ENCODE measurements at regions not wholly inside any gene's neighbourhood (a gene's known extent, or its start where the extent isn't known, plus 50 kb on each side); places are given as distances from the start of the nearest gene placed in this dataset.

DNA sequence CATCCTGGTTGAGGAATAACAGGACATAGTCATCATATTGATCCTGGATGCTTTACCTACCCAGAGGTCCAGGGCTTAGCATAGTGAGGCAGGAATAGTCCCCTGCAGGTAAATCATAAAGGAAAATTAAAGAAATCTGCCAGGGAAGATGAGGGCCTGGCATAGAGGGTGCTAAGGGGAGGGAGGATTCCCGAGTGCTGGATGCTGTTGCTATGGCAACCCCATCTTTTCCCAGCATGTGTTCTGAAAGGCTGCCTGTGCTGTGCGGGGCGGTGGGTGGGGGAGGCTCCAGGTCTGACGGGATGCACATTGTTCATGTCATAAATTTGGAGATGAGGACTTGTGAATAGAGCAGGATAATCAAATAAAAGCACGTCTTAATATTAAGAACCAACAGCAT, 212.6 kb upstream of the PCSK2 start (continued):
- TF ChIP-seq, protein P1, sequence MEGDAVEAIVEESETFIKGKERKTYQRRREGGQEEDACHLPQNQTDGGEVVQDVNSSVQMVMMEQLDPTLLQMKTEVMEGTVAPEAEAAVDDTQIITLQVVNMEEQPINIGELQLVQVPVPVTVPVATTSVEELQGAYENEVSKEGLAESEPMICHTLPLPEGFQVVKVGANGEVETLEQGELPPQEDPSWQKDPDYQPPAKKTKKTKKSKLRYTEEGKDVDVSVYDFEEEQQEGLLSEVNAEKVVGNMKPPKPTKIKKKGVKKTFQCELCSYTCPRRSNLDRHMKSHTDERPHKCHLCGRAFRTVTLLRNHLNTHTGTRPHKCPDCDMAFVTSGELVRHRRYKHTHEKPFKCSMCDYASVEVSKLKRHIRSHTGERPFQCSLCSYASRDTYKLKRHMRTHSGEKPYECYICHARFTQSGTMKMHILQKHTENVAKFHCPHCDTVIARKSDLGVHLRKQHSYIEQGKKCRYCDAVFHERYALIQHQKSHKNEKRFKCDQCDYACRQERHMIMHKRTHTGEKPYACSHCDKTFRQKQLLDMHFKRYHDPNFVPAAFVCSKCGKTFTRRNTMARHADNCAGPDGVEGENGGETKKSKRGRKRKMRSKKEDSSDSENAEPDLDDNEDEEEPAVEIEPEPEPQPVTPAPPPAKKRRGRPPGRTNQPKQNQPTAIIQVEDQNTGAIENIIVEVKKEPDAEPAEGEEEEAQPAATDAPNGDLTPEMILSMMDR (tag by site-specific recombination; IDR thresholded peaks at IDR 0.05): no peak

DNA sequence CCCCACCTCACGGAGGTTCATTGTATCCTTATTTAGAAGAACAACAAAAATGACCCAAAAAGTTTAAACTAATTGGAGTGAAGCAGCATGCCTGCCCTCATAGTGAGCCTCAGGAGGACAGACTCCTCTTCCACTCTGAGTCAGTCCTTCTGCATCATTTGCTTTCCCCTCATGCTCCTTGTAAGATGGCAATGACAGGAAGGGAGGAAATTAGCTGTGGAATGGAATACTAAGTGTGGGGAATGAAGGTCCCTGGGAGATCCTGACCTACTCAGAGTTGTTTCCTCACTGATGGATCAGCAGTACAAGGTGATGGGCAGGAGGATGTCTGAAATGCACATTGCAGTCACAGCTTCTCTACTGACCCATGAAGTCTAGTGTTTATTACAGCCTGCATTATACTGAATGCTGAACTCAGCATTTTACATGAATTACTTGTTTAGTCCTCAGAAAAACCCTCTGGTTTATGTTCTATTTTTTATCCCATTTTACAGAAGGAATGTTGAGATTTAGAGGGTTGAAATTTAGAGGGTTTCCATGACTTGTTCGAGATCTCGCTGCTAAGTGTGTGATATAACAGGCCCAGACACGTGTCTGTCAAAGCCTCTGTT, 212.0 kb upstream of the PCSK2 start:
- H3K4me3 ChIP-seq (ENCODE audit: low read depth, low read length): no peak overlapping the region
- no peaks in the 10 kb centered on the region for H3K4me1 ChIP-seq (ENCODE audit: control insufficient read depth, insufficient read depth, low read length)
- CTCF ChIA-PET: no interaction called here
- no peak for TF ChIP-seq ZNF354C (tag by site-specific recombination; IDR thresholded peaks at IDR 0.05; ENCODE audit: borderline replicate concordance, low read depth)
- TF ChIP-seq BCL11B (tag by site-specific recombination; IDR thresholded peaks at IDR 0.05; ENCODE audit: low read depth): no peak
- no peak for TF ChIP-seq ZNF548 (tag by site-specific recombination; IDR thresholded peaks at IDR 0.05)
- no peak for TF ChIP-seq AEBP2 (tag by site-specific recombination; IDR thresholded peaks at IDR 0.05; ENCODE audit: borderline replicate concordance)
- TF ChIP-seq KLF9 (tag by site-specific recombination; IDR thresholded peaks at IDR 0.05; ENCODE audit: low read depth): no peak
- TF ChIP-seq KLF10 (tag by site-specific recombination; IDR thresholded peaks at IDR 0.05): no peak
- POLR2A ChIA-PET: no interaction called here
- H3K36me3 ChIP-seq (ENCODE audit: control insufficient read depth in 2 of 2, insufficient read depth in 1 of 2, low read length in 2 of 2): no peaks in the 10 kb centered on the region
- no peaks in the 10 kb centered on the region for H3K9me3 ChIP-seq (ENCODE audit: control insufficient read depth, insufficient read depth, low read depth, low read length)
- no peak overlapping the region for H3K27ac ChIP-seq (ENCODE audit: extremely low read depth, low read depth, low read length)

DNA sequence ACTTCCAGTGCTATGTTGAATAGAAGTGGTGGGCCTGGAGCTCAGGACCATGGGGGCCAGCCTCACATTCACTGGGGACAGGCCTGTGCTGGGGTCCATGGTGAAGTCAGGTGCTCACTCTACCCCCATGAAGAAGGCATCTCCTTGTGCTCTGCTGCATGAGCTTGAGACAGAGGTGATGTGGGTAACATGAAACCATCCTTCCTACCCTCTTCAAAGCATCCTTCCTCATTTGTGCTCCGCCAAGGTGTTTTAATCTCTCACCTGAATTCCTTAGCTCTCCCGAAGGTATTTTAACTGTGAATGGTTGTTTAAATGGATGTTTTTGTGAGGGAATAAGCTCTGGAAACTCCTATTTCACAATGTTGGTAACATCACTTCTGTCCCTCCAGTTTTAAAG, 209.6 kb upstream of the PCSK2 start:
- ChIA-PET POLR2A (no interaction called here), CTCF (interaction anchor here (0.6 to 1.2 kb wide), 3 partner anchors 18 to 213 kb away, joined by 3 to 5 read pairs (median 4); no protein-coding TSS in a partner anchor)
- Histone ChIP-seq H3K4me1 (ENCODE audit: control insufficient read depth, insufficient read depth, low read length) (no peaks in the 10 kb centered on the region), H3K4me3 (ENCODE audit: low read depth, low read length) (no peak overlapping the region), H3K9me3 (ENCODE audit: control insufficient read depth, insufficient read depth, low read depth, low read length) (no peaks in the 10 kb centered on the region), H3K36me3 (ENCODE audit: control insufficient read depth in 2 of 2, insufficient read depth in 1 of 2, low read length in 2 of 2) (no peaks in the 10 kb centered on the region), H3K27ac (ENCODE audit: extremely low read depth, low read depth, low read length) (no peak overlapping the region)
- TF ChIP-seq ZNF600 (tag by site-specific recombination; IDR thresholded peaks at IDR 0.05) (no peak), KLF9 (tag by site-specific recombination; IDR thresholded peaks at IDR 0.05; ENCODE audit: low read depth) (no peak), ZNF791 (tag by site-specific recombination; IDR thresholded peaks at IDR 0.05) (no peak), ZNF416 (tag by site-specific recombination; IDR thresholded peaks at IDR 0.05) (no peak), ZNF624 (tag by site-specific recombination; IDR thresholded peaks at IDR 0.05) (no peak), BCL6B (tag by site-specific recombination; IDR thresholded peaks at IDR 0.05) (no peak), YY2 (tag by site-specific recombination; IDR thresholded peaks at IDR 0.05) (no peak), ZSCAN23 (tag by site-specific recombination; IDR thresholded peaks at IDR 0.05) (no peak), ZNF768 (tag by site-specific recombination; IDR thresholded peaks at IDR 0.05) (no peak), ZNF776 (tag by site-specific recombination; IDR thresholded peaks at IDR 0.05; ENCODE audit: borderline replicate concordance) (no peak), ZNF677 (tag by site-specific recombination; IDR thresholded peaks at IDR 0.05) (no peak), BCL11A (tag by site-specific recombination; IDR thresholded peaks at IDR 0.05; ENCODE audit: low read depth) (no peak)
- TF ChIP-seq, protein P2, sequence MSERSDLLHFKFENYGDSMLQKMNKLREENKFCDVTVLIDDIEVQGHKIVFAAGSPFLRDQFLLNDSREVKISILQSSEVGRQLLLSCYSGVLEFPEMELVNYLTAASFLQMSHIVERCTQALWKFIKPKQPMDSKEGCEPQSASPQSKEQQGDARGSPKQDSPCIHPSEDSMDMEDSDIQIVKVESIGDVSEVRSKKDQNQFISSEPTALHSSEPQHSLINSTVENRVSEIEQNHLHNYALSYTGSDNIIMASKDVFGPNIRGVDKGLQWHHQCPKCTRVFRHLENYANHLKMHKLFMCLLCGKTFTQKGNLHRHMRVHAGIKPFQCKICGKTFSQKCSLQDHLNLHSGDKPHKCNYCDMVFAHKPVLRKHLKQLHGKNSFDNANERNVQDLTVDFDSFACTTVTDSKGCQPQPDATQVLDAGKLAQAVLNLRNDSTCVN (tag by site-specific recombination; optimal IDR thresholded peaks at IDR 0.05): no peak
- TF ChIP-seq, protein P3, sequence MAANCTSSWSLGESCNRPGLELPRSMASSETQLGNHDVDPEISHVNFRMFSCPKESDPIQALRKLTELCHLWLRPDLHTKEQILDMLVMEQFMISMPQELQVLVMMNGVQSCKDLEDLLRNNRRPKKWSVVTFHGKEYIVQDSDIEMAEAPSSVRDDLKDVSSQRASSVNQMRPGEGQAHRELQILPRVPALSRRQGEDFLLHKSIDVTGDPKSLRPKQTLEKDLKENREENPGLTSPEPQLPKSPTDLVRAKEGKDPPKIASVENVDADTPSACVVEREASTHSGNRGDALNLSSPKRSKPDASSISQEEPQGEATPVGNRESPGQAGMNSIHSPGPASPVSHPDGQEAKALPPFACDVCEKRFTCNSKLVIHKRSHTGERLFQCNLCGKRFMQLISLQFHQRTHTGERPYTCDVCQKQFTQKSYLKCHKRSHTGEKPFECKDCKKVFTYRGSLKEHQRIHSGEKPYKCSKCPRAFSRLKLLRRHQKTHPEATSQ (tag by site-specific recombination; IDR thresholded peaks at IDR 0.05): no peak

All from HEK293 (cell line).